K562 (cell line): ENCODE measurements at regions not wholly inside any gene's neighbourhood (a gene's known extent, or its start where the extent isn't known, plus 50 kb on each side); places are given as distances from the start of the nearest gene placed in this dataset.

Source experiments
- ATAC-seq: fragments of 200-7000 bp; cut with Tn5 transposase; 3 replicates; pipeline ENCODE4 v1.9.1; 2020; ENCODE audit warnings: moderate library complexity
- BruUV-seq: library from RNA; stranded (reverse); fragments of 400-500 nt; replicated peaks from 2 replicates; lab custom pipeline; 2021; lab: Mats Ljungman, UMichigan
- CTCF ChIA-PET: fragments of 300-600 bp; formaldehyde crosslinking; extraction: SDS; loops from one replicate; lab custom pipeline; 2021; ENCODE audit warnings: low intra/inter-chr PET ratio; lab: Yijun Ruan, JAX
- POLR2A ChIA-PET: fragments of 300-600, 350-650 bp; sonication (Branson Sonifier 250); formaldehyde crosslinking; extraction: SDS; loops from one replicate; lab custom pipeline; 2021; ENCODE audit warnings: antibody characterized with exemption, inconsistent platforms; lab: Yijun Ruan, JAX
- DNase-seq, 4 experiments: peaks; one replicate each; pipeline versions ENCODE4 v3.0.0 to v3.0.0-alpha.2; 2011 to 2018; ENCODE audit warnings: low spot score in 3 of 4, mixed read lengths in 3 of 4; ENCODE audit errors: extremely low read depth in 1 of 4
- FAIRE-seq: peaks from 2 replicates; lab custom pipeline; 2011; peaks lifted over from hg19 to GRCh38; lab: Jason Lieb, UNC
- H2AFZ ChIP-seq: 2 replicates; pipeline ENCODE4 v1.6.0; 2011; ENCODE audit warnings: low read depth, low read length, control low read depth, inconsistent platforms
- H3K27ac ChIP-seq: fragments of 200-600 bp; 3 replicates; pipeline ENCODE4 v1.8.0; 2011; ENCODE audit warnings: low read depth, mild to moderate bottlenecking, control low read depth, inconsistent platforms, low read length, moderate library complexity, mixed read lengths; ENCODE audit errors: extremely low read depth
- H3K27me3 ChIP-seq, 2 experiments: fragments of 300-600 bp in 1 of 2; 2 replicates in 1 of 2; 3 replicates in 1 of 2; pipeline versions ENCODE4 v1.6.0 to v1.8.0; 2011; ENCODE audit warnings: inconsistent platforms in 2 of 2, low read length in 2 of 2, mild to moderate bottlenecking in 1 of 2, mixed read lengths in 1 of 2, moderate library complexity in 1 of 2; ENCODE audit not compliant: control insufficient read depth in 2 of 2, insufficient read depth in 2 of 2
- H3K36me3 ChIP-seq: fragments of 300-600 bp; 3 replicates; pipeline ENCODE4 v1.8.0; 2011; ENCODE audit warnings: mild to moderate bottlenecking, low read length, inconsistent platforms; ENCODE audit not compliant: control insufficient read depth, insufficient read depth
- H3K4me1 ChIP-seq, 2 experiments: fragments of 200-600 bp in 1 of 2; replicated peaks in 1 of 2; 2 replicates in 1 of 2; 3 replicates in 1 of 2; pipeline versions ENCODE4 v1.5.1 to v1.8.0; 2011; ENCODE audit warnings: inconsistent platforms in 2 of 2, low read length in 2 of 2, mild to moderate bottlenecking in 1 of 2, mixed read lengths in 1 of 2, moderate library complexity in 1 of 2; ENCODE audit not compliant: control insufficient read depth in 2 of 2, insufficient read depth in 2 of 2
- H3K4me2 ChIP-seq: 2 replicates; pipeline ENCODE4 v1.6.1; 2011; ENCODE audit warnings: low read length, control low read depth, inconsistent platforms, mixed read lengths; ENCODE audit not compliant: insufficient read depth
- H3K4me3 ChIP-seq: fragments of 200-600 bp; sonication (generic), shearing (Covaris generic); 2 replicates; pipeline ENCODE4 v1.5.1; 2016; ENCODE audit warnings: control low read depth, inconsistent platforms
- H3K79me2 ChIP-seq: fragments of 200-600 bp; 3 replicates; pipeline ENCODE4 v1.8.0; 2011; ENCODE audit warnings: low read length, inconsistent platforms; ENCODE audit not compliant: control insufficient read depth, insufficient read depth
- H3K9ac ChIP-seq, 2 experiments: 2 replicates each; pipeline versions ENCODE4 v1.6.0 to v1.6.1; 2011; ENCODE audit warnings: low read depth in 2 of 2, low read length in 2 of 2, control low read depth in 1 of 2, inconsistent platforms in 1 of 2, mild to moderate bottlenecking in 1 of 2, mixed read lengths in 1 of 2; ENCODE audit not compliant: insufficient read depth in 1 of 2
- H3K9me1 ChIP-seq: one replicate; pipeline ENCODE4 v1.6.0; 2011; ENCODE audit warnings: inconsistent platforms, mild to moderate bottlenecking, low read length, moderate library complexity; ENCODE audit not compliant: control insufficient read depth, insufficient read depth
- H3K9me3 ChIP-seq: replicated peaks from 2 replicates; pipeline ENCODE4 v1.5.1; 2011; ENCODE audit warnings: low read depth, low read length, inconsistent platforms; ENCODE audit not compliant: control insufficient read depth, insufficient read depth
- H4K20me1 ChIP-seq: replicated peaks from 2 replicates; pipeline ENCODE4 v1.6.1; 2011; ENCODE audit warnings: low read length, inconsistent platforms, mixed read lengths; ENCODE audit not compliant: control insufficient read depth, insufficient read depth
- GATAD2B ChIP-seq: fragments of 450-650 bp; IDR thresholded peaks from 2 replicates; pipeline ENCODE4 v1.6.1; 2017; ENCODE audit warnings: mild to moderate bottlenecking, borderline replicate concordance
- HMG20B ChIP-seq: fragments of 250-450 bp; sonication (Bioruptor Pico); IDR thresholded peaks from 2 replicates; pipeline ENCODE4 v1.5.0; 2021; ENCODE audit warnings: mild to moderate bottlenecking
- MEF2D ChIP-seq: conservative IDR thresholded peaks from 2 replicates; pipeline ENCODE4 v1.6.1; 2016; ENCODE audit warnings: low read depth, missing genetic modification characterization, missing compliant biosample characterization
- NR4A1 ChIP-seq, 2 experiments: fragments of 250-450 bp in 1 of 2; fragments of 450-650 bp in 1 of 2; sonication (Bioruptor Pico) in 1 of 2; IDR thresholded peaks; 2 replicates each; pipeline versions ENCODE4 v1.4.0 to v1.6.1; 2016 to 2020; ENCODE audit warnings: mild to moderate bottlenecking in 2 of 2, missing compliant biosample characterization in 1 of 2, missing genetic modification characterization in 1 of 2, moderate library complexity in 1 of 2
- STAT5A ChIP-seq: IDR thresholded peaks from 2 replicates; pipeline ENCODE4 v1.6.1; 2012; ENCODE audit warnings: low read length, inconsistent platforms, borderline replicate concordance
- ZNF79 ChIP-seq: fragments of 250-450 bp; sonication (Bioruptor Pico); IDR thresholded peaks from 2 replicates; pipeline ENCODE4 v1.4.0; 2020; ENCODE audit warnings: low read depth, mild to moderate bottlenecking, moderate library complexity
- in situ Hi-C: fragments of 300-500 bp; cut with MboI; formaldehyde crosslinking; loops from 4 replicates; pipeline ENCODE4 v1.15.0; 2018; ENCODE audit warnings: inconsistent platforms, mixed read lengths
- intact Hi-C: fragments of 100-400 bp; cut with micrococcal nuclease; formaldehyde crosslinking; loops from 2 replicates; pipeline ENCODE4 v1.14.2; 2022
- TF ChIP-seq, protein P1 (sequence below): fragments of 450-650 bp; IDR thresholded peaks from 2 replicates; pipeline ENCODE4 v1.6.1; 2017; ENCODE audit warnings: antibody characterized with exemption, mild to moderate bottlenecking
- TF ChIP-seq, protein P2 (sequence below): fragments of 250-450 bp; sonication (Bioruptor Pico); IDR thresholded peaks from 2 replicates; pipeline ENCODE4 v1.4.0; 2020; ENCODE audit warnings: mild to moderate bottlenecking
- TF ChIP-seq, protein P3 (sequence below): fragments of 250-450 bp; sonication (Bioruptor Pico); IDR thresholded peaks from 2 replicates; pipeline ENCODE4 v1.5.0; 2020; ENCODE audit warnings: mild to moderate bottlenecking
- TF ChIP-seq, protein P4 (sequence below), 2 experiments: IDR thresholded peaks; 2 replicates each; pipeline ENCODE4 v1.6.1; 2012; ENCODE audit warnings: improper control_type of control experiment in 2 of 2, low read depth in 2 of 2, low read length in 2 of 2, borderline replicate concordance in 1 of 2
- TF ChIP-seq, protein P5 (sequence below), 2 experiments: IDR thresholded peaks; 2 replicates each; pipeline ENCODE4 v1.6.1; 2011; ENCODE audit warnings: borderline replicate concordance in 1 of 2, control low read depth in 1 of 2, low read depth in 1 of 2, low read length in 1 of 2, mild to moderate bottlenecking in 1 of 2, mixed read lengths in 1 of 2, moderate library complexity in 1 of 2; ENCODE audit not compliant: insufficient read depth in 1 of 2, insufficient read length in 1 of 2, poor library complexity in 1 of 2, severe bottlenecking in 1 of 2; ENCODE audit errors: extremely low read depth in 1 of 2

DNA sequence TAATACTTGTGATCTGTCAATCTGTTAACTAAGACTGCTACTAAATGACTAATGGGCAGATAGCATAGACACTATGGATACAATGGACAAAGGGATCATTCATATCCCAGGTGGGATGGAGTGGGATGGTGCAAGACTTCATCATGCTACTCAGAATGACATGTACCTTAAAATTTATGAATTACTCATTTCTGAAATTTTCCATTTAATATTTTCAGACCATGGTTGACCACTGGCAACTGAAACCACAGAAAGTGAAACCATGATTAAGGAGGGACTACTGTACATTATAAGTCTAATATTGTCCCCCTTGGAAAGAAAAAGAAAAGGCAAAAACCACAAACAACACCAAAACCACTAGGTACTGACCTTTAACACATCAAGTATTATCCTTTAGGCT is 247.0 kb upstream of the SYT4 start:
- Histone ChIP-seq H2AFZ (no peak overlapping the region), H3K4me3 (no peak overlapping the region), H3K9me1 (no peaks in the 10 kb centered on the region), H3K9me3 (no peaks in the 10 kb centered on the region), H3K79me2 (no peaks in the 10 kb centered on the region), H3K4me2 (no peak overlapping the region), H3K27ac (no peak overlapping the region), H4K20me1 (no peaks in the 10 kb centered on the region), H3K36me3 (no peaks in the 10 kb centered on the region), H3K9ac (no peak overlapping the region), H3K27me3 (no peaks in the 10 kb centered on the region), H3K4me1 (no peaks in the 10 kb centered on the region)
- FAIRE-seq (no peak), DNase-seq (no peak), ATAC-seq (no peak)
- ChIA-PET CTCF (no interaction called here), POLR2A (no interaction called here)
- intact Hi-C loops = no loop called here
- in situ Hi-C loops = no loop called here
- no TSS peak for BruUV-seq
- TF ChIP-seq, protein P1, sequence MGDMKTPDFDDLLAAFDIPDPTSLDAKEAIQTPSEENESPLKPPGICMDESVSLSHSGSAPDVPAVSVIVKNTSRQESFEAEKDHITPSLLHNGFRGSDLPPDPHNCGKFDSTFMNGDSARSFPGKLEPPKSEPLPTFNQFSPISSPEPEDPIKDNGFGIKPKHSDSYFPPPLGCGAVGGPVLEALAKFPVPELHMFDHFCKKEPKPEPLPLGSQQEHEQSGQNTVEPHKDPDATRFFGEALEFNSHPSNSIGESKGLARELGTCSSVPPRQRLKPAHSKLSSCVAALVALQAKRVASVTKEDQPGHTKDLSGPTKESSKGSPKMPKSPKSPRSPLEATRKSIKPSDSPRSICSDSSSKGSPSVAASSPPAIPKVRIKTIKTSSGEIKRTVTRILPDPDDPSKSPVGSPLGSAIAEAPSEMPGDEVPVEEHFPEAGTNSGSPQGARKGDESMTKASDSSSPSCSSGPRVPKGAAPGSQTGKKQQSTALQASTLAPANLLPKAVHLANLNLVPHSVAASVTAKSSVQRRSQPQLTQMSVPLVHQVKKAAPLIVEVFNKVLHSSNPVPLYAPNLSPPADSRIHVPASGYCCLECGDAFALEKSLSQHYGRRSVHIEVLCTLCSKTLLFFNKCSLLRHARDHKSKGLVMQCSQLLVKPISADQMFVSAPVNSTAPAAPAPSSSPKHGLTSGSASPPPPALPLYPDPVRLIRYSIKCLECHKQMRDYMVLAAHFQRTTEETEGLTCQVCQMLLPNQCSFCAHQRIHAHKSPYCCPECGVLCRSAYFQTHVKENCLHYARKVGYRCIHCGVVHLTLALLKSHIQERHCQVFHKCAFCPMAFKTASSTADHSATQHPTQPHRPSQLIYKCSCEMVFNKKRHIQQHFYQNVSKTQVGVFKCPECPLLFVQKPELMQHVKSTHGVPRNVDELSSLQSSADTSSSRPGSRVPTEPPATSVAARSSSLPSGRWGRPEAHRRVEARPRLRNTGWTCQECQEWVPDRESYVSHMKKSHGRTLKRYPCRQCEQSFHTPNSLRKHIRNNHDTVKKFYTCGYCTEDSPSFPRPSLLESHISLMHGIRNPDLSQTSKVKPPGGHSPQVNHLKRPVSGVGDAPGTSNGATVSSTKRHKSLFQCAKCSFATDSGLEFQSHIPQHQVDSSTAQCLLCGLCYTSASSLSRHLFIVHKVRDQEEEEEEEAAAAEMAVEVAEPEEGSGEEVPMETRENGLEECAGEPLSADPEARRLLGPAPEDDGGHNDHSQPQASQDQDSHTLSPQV = no peak
- no peak for TF ChIP-seq HMG20B (CRISPR knock-in tag)
- TF ChIP-seq ZNF79 (CRISPR knock-in tag) = no peak
- TF ChIP-seq, protein P2, sequence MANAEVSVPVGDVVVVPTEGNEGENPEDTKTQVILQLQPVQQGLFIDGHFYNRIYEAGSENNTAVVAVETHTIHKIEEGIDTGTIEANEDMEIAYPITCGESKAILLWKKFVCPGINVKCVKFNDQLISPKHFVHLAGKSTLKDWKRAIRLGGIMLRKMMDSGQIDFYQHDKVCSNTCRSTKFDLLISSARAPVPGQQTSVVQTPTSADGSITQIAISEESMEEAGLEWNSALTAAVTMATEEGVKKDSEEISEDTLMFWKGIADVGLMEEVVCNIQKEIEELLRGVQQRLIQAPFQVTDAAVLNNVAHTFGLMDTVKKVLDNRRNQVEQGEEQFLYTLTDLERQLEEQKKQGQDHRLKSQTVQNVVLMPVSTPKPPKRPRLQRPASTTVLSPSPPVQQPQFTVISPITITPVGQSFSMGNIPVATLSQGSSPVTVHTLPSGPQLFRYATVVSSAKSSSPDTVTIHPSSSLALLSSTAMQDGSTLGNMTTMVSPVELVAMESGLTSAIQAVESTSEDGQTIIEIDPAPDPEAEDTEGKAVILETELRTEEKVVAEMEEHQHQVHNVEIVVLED (CRISPR knock-in tag) = no peak
- TF ChIP-seq STAT5A = no peak
- no peak for TF ChIP-seq NR4A1 (CRISPR knock-in tag; IDR thresholded peaks at IDR 0.05)
- TF ChIP-seq NR4A1 (tag; IDR thresholded peaks at IDR 0.05) = no peak
- TF ChIP-seq, protein P3, sequence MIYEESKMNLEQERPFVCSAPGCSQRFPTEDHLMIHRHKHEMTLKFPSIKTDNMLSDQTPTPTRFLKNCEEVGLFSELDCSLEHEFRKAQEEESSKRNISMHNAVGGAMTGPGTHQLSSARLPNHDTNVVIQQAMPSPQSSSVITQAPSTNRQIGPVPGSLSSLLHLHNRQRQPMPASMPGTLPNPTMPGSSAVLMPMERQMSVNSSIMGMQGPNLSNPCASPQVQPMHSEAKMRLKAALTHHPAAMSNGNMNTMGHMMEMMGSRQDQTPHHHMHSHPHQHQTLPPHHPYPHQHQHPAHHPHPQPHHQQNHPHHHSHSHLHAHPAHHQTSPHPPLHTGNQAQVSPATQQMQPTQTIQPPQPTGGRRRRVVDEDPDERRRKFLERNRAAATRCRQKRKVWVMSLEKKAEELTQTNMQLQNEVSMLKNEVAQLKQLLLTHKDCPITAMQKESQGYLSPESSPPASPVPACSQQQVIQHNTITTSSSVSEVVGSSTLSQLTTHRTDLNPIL (CRISPR knock-in tag) = no peak
- TF ChIP-seq, protein P4, sequence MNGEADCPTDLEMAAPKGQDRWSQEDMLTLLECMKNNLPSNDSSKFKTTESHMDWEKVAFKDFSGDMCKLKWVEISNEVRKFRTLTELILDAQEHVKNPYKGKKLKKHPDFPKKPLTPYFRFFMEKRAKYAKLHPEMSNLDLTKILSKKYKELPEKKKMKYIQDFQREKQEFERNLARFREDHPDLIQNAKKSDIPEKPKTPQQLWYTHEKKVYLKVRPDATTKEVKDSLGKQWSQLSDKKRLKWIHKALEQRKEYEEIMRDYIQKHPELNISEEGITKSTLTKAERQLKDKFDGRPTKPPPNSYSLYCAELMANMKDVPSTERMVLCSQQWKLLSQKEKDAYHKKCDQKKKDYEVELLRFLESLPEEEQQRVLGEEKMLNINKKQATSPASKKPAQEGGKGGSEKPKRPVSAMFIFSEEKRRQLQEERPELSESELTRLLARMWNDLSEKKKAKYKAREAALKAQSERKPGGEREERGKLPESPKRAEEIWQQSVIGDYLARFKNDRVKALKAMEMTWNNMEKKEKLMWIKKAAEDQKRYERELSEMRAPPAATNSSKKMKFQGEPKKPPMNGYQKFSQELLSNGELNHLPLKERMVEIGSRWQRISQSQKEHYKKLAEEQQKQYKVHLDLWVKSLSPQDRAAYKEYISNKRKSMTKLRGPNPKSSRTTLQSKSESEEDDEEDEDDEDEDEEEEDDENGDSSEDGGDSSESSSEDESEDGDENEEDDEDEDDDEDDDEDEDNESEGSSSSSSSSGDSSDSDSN (IDR thresholded peaks at IDR 0.05; ENCODE audit: borderline replicate concordance in 1 of 2, low read depth in 2 of 2, low read length in 2 of 2) = no peak
- no peak for TF ChIP-seq GATAD2B
- TF ChIP-seq, protein P5, sequence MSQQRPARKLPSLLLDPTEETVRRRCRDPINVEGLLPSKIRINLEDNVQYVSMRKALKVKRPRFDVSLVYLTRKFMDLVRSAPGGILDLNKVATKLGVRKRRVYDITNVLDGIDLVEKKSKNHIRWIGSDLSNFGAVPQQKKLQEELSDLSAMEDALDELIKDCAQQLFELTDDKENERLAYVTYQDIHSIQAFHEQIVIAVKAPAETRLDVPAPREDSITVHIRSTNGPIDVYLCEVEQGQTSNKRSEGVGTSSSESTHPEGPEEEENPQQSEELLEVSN (IDR thresholded peaks at IDR 0.05; ENCODE audit: borderline replicate concordance in 1 of 2, extremely low read depth in 1 of 2, insufficient read depth in 1 of 2, insufficient read length in 1 of 2, low read depth in 1 of 2, low read length in 1 of 2, poor library complexity in 1 of 2, severe bottlenecking in 1 of 2) = no peak
- TF ChIP-seq MEF2D (tag) = no peak
